ENCODE measurements at regions not wholly inside any gene's neighbourhood (a gene's known extent, or its start where the extent isn't known, plus 50 kb on each side); places are given as distances from the start of the nearest gene placed in this dataset.
"Not testable (repeated sequence)": the region's sequence is repeated elsewhere in the genome, so short reads cannot be mapped to it uniquely, and the experiment has no call there.

- DNase-seq: no peak
Observed at GRCh38 chr21:35408401-35408800, 359.3 kb upstream of the RUNX1 start.

- no peak for DNase-seq
Observed at GRCh38 chr21:35406635-35407034, 357.5 kb upstream of the RUNX1 start.

DNA sequence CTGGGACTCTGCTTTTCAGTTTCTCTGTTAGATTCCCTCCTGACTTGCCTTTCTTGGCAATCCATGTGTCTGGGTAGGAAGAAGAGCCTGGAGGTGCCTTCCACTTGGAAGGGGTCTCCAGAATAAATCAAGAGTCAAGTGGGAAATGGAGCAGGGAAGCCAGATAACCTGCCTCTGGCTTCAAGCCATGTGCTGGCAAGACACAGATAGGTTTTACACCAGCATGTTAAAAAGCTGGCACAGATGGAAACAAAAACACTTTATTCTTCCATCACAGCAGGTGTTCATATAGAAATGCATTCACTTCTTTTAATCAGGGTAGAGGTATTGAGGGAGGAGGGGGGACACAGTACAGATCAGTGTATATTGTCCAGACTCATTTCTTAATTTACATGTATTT lies 356.9 kb upstream of the RUNX1 start:
- no peak for DNase-seq

DNA sequence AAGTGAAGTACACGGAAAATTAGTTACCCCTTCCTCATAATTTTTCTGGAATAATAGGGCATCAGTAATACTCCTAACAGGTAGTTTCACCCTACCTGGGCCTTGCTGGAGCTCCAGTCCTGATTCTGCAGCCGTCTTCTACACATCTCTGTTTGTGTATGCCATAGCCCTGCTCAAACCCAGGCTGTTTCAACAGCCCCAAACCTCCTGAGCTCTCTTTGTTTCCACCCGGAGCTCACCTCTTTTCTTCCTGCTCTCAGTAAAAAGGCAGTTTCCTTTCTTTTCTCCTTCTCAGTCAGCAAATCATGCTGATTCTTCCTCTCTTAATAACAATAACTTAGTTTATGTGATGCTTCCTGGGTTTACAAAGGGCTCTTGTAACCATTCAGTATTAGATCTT lies 355.1 kb upstream of the RUNX1 start:
- no peak for DNase-seq

DNA sequence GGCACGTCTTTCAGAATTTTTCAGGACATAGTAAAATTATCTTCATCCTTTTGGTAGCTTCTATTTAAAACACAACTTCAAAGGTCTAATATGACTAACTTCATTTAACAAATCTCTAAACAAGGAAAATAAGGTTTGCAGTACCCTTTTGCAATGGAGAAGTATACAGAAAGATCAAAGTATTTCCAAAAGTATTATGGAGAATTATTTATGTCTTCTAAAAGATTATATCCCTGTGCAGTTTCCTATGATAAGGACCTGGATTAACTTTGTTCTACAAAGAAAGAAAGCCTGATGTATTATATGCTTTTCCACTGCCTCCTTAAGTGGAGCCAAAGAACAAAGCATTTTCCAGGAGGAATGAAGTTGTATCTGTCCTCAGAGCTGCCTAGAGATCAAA lies 353.0 kb upstream of the RUNX1 start:
- DNase-seq: no peak

DNA sequence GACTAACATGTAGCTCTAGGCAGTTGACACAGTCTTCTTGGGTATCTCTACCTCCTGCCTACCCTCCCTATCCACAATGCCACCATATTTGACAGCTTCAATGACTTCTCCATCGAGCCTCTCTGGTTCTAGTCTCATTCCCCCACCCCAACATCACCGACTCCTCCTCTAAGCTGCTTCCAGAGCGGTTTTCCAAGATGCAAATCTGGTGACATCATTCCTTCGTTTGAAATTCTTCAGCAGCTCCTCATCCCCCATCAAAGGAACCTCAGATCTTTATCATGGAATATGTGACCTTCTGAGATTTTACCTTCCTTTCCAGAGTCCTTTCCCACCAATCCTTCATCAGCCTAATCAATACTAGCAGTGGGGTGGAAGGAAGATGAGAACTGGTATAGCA lies 352.4 kb upstream of the RUNX1 start:
- no peak for DNase-seq

- DNase-seq: peak in 2 of 56 donors; percentile 4 to 17
Observed at GRCh38 chr21:35400233-35400939, 351.3 kb upstream of the RUNX1 start.

GRCh38 chr21:35399706-35400105 lies 350.6 kb upstream of the RUNX1 start:
- no peak for DNase-seq

GRCh38 chr21:35399002-35399530 lies 350.0 kb upstream of the RUNX1 start:
- no peak for DNase-seq

GRCh38 chr21:35398346-35398982 lies 349.4 kb upstream of the RUNX1 start:
- DNase-seq: no peak

DNA sequence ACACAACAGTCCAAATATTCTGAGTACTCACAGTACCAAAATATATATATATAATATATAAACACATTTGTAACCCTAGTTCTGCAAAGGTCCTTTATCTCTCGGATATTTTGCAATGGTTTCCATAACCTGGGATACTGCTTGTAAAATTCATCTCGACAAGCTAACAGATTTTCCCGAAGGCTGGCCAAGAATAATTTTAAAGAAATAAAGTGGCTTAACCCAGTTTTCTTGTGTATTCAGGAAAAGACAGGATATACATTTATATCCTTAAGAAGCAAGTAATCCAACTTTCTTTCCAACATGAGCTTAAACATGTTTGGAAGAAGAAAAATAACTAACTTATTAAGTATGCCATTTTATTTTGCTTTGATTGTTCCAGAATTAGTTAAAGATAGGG lies 348.7 kb upstream of the RUNX1 start:
- no peak for DNase-seq

GRCh38 chr21:35396655-35397054 lies 347.6 kb upstream of the RUNX1 start:
- DNase-seq: no peak

DNA sequence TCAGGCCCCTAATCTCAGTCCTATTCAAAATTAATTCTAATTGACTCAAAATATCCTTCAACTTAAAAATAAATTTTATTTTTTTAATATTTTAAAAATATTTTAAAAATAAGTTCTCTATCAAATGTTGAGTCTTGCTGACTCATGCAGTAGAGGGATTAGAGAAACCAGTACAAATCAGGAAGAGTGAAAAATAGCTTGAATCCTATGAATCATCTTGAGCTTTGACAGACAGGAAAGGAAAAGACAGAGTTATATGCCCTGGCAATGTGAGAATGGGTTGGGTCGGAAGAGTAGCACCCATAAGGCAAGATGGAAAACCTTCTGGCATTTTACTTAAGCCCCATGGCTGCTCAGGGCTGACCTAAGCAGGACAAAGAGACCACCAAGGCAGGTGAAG lies 346.6 kb upstream of the RUNX1 start:
- no peak for DNase-seq

- DNase-seq: no peak
Observed at GRCh38 chr21:35394634-35395369, 345.7 kb upstream of the RUNX1 start.

GRCh38 chr21:35394049-35394448 lies 344.9 kb upstream of the RUNX1 start:
- DNase-seq: peak in 1 of 56 donors; percentile 1

DNA sequence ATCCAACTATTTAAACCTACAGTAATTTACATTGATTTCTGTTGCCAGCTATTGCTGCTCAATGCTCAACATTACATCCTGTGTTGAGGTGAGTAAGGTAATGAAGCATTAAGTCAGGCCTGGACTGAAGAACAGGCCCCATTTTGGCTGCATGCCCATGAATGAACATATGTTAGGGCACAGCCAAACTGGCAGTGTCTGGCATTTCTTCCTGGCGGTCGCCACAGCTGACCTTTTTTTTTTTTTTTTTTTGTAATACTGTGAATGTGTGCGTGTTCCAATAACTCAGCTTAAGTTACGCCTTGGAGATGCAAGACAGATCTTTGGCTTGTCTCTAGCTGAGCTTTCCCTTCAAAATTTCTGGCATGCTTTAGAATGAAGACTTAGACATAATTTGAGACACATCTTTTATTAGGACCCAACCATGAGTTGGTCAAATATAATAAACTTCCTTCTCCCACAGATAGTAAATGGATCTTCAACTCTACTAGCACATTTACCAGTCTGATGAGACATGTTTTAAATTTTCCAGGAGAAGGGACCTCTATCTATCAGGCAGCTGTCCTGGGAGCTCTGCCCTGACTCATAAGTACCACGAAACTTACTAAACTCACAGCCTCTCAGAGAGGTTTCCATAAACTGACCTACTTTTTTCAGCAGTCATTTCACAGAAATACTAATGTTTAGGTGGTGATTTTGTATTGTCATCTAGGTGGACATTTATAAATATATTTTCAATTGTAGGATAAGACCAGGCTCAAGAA lies 341.1 kb upstream of the RUNX1 start:
- no peak for DNase-seq

GRCh38 chr21:35386491-35387079 lies 337.5 kb upstream of the RUNX1 start:
- DNase-seq: no peak

- no peak for DNase-seq
Observed at GRCh38 chr21:35384375-35384774, 335.3 kb upstream of the RUNX1 start.

DNA sequence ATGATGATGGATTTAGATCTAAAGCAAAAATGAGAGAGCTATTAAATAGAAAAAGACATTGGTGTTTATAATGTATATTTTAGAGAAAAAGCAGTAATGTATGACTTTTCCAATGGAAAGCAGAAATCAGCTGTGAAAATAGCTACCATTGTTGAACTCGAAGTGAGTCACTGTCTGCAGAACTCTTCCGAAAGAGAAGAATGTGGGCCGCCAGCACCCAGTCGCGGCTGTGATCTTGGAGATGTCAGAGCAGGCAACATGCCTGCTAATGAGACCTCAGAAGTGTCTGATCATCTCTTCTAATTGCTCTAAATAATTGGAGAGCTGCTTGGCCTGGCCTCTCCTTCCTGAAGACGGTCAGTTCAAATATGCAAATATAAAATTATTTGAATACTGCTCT lies 333.6 kb upstream of the RUNX1 start:
- no peak for DNase-seq

GRCh38 chr21:35381743-35382310 lies 332.7 kb upstream of the RUNX1 start:
- no peak for DNase-seq

GRCh38 chr21:35380304-35380703 lies 331.2 kb upstream of the RUNX1 start:
- DNase-seq: not testable (repeated sequence)
